Glomerular visceral epithelial cell (primary cell): ENCODE measurements at regions not wholly inside any gene's neighbourhood (a gene's known extent, or its start where the extent isn't known, plus 50 kb on each side); places are given as distances from the start of the nearest gene placed in this dataset.
A peak's percentile ranks its signal among the peaks of the same experiment; 100 is the strongest.
"Not testable (repeated sequence)": the region's sequence is repeated elsewhere in the genome, so short reads cannot be mapped to it uniquely, and the experiment has no call there.

ENCODE experiments used
- DNase-seq: peaks from one replicate; pipeline ENCODE4 v3.0.0-alpha.2; 2016; ENCODE audit errors: extremely low spot score

DNA sequence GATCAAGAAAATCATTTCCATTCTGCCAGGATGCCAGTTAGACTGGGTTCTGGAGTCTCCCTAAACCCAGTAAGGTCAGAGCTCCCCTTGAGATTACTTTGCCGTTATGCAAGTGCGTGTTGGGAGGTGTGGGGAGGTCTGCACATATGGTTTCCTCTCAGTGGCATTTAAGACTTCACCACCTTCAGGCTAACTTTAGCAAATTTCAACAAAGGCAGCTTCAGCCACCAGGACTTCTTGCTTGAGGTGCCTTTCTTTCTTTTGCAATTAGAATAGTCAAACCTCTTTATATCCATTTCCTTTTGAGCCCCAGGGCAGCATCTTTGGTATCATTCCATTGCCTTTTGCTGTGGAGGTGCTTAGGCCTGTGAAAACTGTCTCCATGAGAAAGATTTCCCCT is 117.2 kb upstream of the CCND2 start:
- no peak for DNase-seq

- no peak for DNase-seq
Observed at GRCh38 chr12:4154672-4155225, 118.8 kb upstream of the CCND2 start.

- no peak for DNase-seq
Observed at GRCh38 chr12:4153343-4153892, 120.1 kb upstream of the CCND2 start.

GRCh38 chr12:4152145-4152795 is 121.3 kb upstream of the CCND2 start:
- DNase-seq: no peak

GRCh38 chr12:4151362-4152121 is 122.0 kb upstream of the CCND2 start:
- DNase-seq: no peak

DNA sequence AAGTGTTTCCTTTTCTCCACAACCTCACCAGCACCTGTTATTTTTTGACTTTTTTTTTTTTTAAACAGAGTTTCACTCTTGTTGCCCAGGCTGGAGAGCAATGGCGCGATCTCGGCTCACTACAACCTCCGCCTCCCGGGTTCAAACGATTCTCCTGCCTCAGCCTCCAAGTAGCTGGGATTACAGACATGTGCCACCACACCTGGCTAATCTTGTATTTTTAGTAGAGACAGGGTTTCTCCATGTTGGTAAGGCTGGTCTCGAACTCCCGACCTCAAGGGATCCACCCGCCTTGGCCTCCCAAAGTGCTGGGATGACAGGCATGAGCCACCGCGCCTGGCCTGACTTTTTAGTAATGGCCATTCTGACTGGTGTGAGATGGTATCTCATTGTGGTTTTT is 123.2 kb upstream of the CCND2 start:
- DNase-seq: not testable (repeated sequence)

GRCh38 chr12:4148418-4149056 is 125.0 kb upstream of the CCND2 start:
- peak; percentile 24 for DNase-seq

GRCh38 chr12:4147031-4147481 is 126.5 kb upstream of the CCND2 start:
- no peak for DNase-seq

- no peak for DNase-seq
Observed at GRCh38 chr12:4145990-4146859, 127.3 kb upstream of the CCND2 start.

DNA sequence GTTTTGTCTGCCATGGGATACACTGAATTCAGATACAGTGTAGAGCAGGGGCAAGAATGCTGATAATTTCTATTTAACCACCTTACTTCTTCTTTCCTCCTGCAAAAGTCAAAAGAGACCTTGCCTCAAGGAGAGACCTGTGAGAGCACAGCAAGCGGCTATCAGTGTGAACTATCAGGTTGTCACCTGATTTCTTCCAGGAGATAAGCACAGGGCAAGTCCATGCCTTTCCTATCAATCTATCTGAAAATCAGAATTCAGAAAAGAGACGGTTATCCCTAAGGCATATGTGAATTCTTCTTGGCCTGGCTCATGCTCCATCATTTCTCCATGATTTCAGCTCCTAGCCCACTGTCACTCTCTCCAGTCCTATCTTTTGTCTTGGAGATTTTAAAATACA is 128.9 kb upstream of the CCND2 start:
- no peak for DNase-seq

DNA sequence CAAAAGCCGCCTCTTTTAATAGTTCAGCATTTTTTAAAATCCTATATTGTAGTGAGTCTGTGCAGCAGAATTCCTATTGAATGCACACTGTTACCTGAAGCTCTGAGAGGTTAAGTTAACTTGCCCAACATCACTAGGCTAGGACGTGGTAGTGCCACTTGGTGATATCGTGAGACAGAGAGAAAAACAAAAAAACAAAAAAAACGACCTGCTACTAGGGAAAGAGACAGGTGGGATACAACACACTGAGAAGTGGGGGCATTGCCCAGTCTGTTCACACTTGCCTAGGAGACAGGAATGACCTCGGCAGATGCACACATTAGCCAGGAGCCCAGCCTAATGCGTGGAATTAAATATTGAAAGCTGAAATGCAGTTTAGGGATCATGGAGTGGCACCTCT is 129.7 kb upstream of the CCND2 start:
- DNase-seq: no peak

GRCh38 chr12:4141348-4142270 is 132.0 kb upstream of the CCND2 start:
- DNase-seq: no peak

- no peak for DNase-seq
Observed at GRCh38 chr12:4140581-4141301, 132.8 kb upstream of the CCND2 start.

DNA sequence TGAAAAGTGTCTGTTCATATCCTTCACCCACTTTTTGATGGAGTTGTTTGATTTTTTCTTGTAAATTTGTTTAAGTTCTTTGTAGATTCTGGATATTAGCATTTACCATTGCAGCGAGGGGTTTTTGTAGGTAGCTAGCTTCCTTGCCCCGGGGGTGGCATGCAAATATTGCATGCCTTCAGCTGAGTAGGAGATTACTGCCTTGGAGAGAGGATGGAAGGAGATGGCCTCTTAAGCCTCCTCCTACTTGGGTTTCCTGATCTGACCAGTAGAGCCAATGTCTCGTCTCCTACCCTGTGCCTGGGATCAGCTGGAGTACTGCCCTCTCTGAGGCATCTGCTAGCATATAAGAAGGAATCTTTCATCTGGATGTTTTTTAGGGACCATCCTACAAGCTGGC is 134.4 kb upstream of the CCND2 start:
- no peak for DNase-seq

DNA sequence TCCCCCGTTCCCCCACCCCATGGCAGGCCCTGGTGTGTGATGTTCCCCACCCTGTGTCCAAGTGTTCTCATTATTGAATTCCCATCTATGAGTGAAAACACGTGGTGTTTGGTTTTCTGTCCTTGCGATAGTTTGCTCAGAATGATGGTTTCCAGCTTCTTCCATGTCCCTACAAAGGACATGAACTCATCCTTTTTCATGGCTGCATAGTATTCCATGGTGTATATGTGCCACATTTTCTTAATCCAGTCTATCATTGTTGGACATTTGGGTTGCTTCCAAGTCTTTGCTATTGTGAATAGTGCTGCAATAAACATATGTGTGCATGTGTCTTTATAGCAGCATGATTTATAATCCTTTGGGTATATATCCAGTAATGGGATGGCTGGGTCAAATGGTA is 135.0 kb upstream of the CCND2 start:
- not testable (repeated sequence) for DNase-seq

DNA sequence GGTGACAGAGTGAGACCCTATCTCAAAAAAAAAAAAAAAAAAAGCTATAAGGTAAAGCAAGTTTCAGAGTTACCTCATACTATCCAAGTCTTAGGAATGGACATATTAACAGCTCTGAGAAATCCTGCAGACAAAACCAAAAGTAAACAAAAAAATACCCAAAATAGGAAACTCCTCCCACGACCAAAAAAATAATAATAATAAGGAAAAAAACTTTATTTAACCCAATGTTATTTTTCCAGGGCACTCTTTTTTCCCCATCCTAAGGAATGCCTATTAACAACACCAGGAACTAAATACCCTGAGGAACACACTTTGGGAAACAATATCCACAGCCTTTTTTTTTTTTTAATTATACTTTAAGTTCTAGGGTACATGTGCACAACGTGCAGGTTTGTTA is 135.5 kb upstream of the CCND2 start:
- no peak for DNase-seq

DNA sequence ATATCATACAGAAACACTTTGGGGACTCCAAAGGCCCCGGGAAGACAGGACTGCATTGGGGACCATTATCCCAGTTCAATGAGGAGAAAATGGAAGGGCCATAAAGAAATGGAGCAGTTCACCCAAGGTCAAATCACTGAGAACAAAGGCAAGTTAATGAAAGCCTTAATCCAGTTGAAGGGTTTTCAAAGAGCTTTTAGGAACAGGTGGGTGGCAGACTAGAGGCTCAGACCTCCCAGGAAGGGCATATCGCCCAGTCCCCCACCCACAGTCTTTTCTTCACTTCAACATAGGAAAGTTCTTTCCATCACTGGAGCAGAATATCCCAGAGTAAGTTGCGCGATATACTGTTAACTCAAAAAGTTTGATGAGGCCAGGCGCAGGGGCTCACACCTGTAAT is 136.1 kb upstream of the CCND2 start:
- no peak for DNase-seq

GRCh38 chr12:4137015-4137414 is 136.5 kb upstream of the CCND2 start:
- DNase-seq: no peak

DNA sequence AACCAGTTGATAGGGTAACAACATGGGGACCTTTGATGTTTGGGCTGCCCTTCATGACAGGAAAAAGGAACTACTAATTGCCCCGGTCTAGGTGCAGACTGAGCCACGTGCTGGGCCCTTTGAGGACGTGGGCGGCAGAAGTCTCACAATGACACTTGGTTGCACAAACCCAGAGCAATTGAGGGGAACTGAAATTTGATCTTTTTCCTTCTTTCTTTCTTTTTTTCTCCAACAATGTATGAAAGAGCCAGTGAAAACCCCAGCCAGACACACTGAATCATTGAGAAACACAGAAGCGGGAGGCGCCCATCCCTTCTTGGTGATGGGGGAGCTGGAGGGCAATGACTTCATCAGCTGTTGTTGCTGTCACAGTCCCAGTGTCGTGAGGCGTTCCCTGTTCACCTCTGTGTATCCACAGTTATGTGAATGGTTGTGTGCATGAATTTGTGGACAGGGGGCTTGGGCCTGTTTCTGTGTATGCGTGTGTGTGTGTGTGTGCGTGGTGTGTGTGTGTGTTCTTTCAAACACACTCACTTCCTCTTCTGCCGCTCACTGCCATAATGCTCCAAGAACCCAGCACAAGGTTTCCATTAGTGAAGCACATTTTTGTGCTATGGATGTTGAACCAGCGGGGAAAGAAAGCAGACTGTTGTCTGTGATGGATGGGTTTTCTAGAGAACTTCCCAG is 137.5 kb upstream of the CCND2 start:
- DNase-seq: no peak
